ENCODE measurements at regions not wholly inside any gene's neighbourhood (a gene's known extent, or its start where the extent isn't known, plus 50 kb on each side); places are given as distances from the start of the nearest gene placed in this dataset.

GRCh38 chr7:142629588-142630260, 119.5 kb upstream of the PRSS1 start:
- TF ChIP-seq MAFK (conservative IDR thresholded peaks at IDR 0.05 in 1 of 2, IDR thresholded peaks at IDR 0.05 in 1 of 2; ENCODE audit: low read length in 2 of 2): no peak
- TF ChIP-seq IKZF1 (IDR thresholded peaks at IDR 0.05): no peak
- no peak for TF ChIP-seq CTCF (CRISPR knock-in tag; IDR thresholded peaks at IDR 0.05)
- TF ChIP-seq RXRA (CRISPR knock-in tag; IDR thresholded peaks at IDR 0.05): no peak
- no peak for TF ChIP-seq EP300 (IDR thresholded peaks at IDR 0.05; ENCODE audit: low read depth in 2 of 2, low read length in 2 of 2)
- no peak for TF ChIP-seq EP300 (CRISPR knock-in tag; IDR thresholded peaks at IDR 0.05; ENCODE audit: borderline replicate concordance)
